ENCODE measurements at regions not wholly inside any gene's neighbourhood (a gene's known extent, or its start where the extent isn't known, plus 50 kb on each side); places are given as distances from the start of the nearest gene placed in this dataset.

DNA sequence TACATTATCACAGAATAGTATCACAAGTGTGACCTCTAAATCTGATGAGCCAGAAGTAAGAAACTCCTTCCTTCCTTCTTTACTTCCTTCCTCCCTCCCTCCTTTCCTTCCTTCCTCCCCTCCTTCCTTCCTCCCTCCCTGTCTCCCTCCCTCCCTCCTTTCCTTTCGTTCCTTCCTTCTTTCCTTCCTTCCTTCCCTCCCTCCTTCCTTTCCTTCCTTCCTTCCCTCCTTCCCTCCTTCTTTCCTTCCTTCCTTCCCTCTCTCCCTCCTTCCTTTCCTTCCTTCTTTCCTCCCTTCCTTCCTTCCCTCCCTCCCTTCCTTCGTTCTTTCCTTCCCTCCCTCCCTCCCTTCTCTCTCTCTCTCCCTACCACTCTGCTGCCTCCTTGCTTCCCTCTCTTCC, 359.2 kb downstream of the OSR1 start:
- Mint-ChIP-seq H3K36me3 (ENCODE audit: low read depth) (no peaks in the 10 kb centered on the region), H3K9me3 (no peaks in the 10 kb centered on the region), H3K4me1 (no peaks in the 10 kb centered on the region), H3K27me3 (no peaks in the 10 kb centered on the region), H3K4me3 (no peak overlapping the region), H3K27ac (no peak overlapping the region)
- DNase-seq = no peak
- CTCF ChIA-PET = no interaction called here
- POLR2A ChIA-PET = no interaction called here

- DNase-seq = no peak
- Mint-ChIP-seq H3K4me1 (no peaks in the 10 kb centered on the region), H3K27me3 (no peaks in the 10 kb centered on the region), H3K36me3 (ENCODE audit: low read depth) (no peaks in the 10 kb centered on the region), H3K9me3 (no peaks in the 10 kb centered on the region), H3K4me3 (no peak overlapping the region), H3K27ac (no peak overlapping the region)
- POLR2A ChIA-PET = no interaction called here
- CTCF ChIA-PET = no interaction called here
Measured at GRCh38 chr2:18998491-18998890, 359.9 kb downstream of the OSR1 start.

DNA sequence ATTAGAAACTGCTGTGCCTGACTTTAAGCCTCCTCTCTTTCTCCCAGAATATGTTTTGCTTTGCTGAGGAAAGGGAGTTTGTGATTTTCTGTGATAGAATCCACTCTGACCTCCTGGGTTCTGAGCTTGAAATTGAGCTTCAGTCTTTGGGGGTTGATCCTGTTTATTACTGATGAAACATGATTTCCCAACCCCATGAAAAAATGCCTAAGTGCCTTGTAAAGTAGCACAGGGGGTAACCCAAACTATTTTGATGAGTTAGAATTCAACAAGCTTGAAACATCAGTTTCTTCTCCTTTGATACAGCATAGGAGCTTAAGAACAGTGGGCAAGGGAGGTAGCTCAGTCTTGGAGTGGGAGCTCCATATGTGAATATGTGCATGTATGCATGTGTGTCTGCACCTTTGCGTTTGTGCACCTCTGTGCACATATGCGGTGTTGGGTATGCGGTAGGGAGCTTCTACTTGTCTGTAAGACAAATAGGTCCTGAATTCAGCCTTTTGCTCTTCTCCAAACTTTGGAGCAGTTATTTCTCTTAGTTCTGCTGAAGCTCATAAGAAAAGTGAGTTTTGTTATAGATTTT, 364.6 kb downstream of the OSR1 start:
- CTCF ChIA-PET = no interaction called here
- Mint-ChIP-seq H3K27me3 (no peaks in the 10 kb centered on the region), H3K9me3 (no peaks in the 10 kb centered on the region), H3K4me1 (no peaks in the 10 kb centered on the region), H3K4me3 (no peak overlapping the region), H3K27ac (no peak overlapping the region), H3K36me3 (ENCODE audit: low read depth) (no peaks in the 10 kb centered on the region)
- POLR2A ChIA-PET = no interaction called here
- DNase-seq = no peak

DNA sequence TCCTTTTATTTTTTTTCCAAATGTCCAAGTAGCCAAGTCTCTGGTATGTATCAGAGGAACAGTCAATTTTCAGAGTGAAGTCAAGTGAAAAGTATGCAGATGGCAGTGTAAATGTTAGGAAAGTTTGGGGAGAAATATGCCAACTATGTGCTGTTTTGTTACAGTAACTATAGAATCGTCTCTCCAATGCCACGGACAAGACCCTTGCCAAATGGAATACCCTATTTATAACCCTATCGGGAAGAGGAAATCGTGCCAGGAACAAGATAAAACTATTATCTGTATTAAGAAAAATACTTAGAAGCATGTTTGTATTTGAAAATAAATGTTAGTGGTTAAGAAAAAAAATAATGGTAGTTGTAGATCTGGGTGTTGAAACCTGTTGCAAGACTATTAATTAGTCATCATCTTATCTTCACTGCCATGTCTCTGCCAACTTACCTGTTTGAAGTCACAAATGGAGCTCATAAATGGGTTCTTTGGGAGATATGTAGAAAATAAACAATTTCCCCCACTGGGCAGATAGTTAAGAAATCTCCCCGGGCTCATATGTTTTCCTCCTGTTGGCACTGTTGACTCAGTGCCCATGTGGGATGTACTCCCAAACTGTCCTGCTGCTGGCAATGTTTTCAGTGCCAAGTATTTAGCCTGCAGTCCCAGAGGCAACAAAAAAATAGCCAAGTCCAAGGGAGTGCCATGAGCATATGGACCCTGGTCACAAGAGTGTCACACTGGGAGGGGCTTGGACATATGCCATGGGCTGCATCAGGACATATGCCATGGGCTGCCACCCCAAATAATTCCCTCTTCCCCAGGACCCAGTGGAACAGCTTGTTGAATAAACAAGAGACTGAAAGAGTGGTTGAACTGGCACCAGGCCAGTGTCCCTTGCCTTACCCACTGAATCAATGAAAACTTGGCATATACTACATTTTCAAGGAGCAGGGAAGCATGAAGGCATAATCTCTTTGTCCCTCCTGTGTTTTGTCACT, 366.9 kb downstream of the OSR1 start:
- CTCF ChIA-PET = no interaction called here
- no peak overlapping the region for H3K4me3 Mint-ChIP-seq
- no peaks in the 10 kb centered on the region for H3K27me3 Mint-ChIP-seq
- no peaks in the 10 kb centered on the region for H3K36me3 Mint-ChIP-seq (ENCODE audit: low read depth)
- H3K4me1 Mint-ChIP-seq = no peaks in the 10 kb centered on the region
- no peaks in the 10 kb centered on the region for H3K9me3 Mint-ChIP-seq
- POLR2A ChIA-PET = no interaction called here
- no peak for DNase-seq
- no peak overlapping the region for H3K27ac Mint-ChIP-seq

DNA sequence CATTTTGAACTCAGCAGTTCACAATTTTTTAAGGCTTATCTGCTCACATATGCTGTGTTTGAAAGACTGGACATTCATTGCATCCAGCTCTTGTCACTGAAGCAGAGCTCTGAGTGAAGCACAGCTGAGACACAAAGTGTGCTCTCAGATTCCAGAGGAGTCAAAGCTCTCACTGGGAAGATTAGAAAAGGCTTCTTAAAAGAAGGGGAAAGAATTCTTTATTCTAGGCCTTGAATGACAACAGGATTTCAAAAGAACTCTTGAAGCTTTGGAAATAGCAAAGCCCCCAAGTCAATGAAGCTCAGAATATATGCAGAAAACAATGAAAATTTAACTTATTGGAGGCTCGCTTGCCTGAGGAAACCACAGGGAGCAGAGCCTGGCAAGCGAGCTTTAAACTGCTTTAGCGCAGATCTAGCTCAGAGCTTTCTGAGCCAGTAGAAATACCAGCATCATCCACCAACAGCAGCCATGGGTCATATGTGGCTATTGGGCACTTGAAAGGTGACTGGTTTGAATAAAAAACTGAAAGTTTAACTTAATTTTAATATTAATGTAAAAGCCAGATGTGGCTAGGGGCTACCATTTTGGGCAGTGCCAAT, 369.7 kb downstream of the OSR1 start:
- H3K27me3 Mint-ChIP-seq = no peaks in the 10 kb centered on the region
- no peak overlapping the region for H3K27ac Mint-ChIP-seq
- ChIA-PET CTCF (no interaction called here), POLR2A (no interaction called here)
- H3K9me3 Mint-ChIP-seq = no peaks in the 10 kb centered on the region
- H3K4me3 Mint-ChIP-seq = no peak overlapping the region
- no peaks in the 10 kb centered on the region for H3K36me3 Mint-ChIP-seq (ENCODE audit: low read depth)
- no peaks in the 10 kb centered on the region for H3K4me1 Mint-ChIP-seq
- no peak for DNase-seq

- Mint-ChIP-seq H3K27me3 (no peaks in the 10 kb centered on the region), H3K4me1 (no peaks in the 10 kb centered on the region), H3K9me3 (no peaks in the 10 kb centered on the region), H3K36me3 (ENCODE audit: low read depth) (no peaks in the 10 kb centered on the region), H3K4me3 (no peak overlapping the region), H3K27ac (no peak overlapping the region)
- POLR2A ChIA-PET = no interaction called here
- CTCF ChIA-PET = no interaction called here
- no peak for DNase-seq
Measured at GRCh38 chr2:18987592-18988073, 370.8 kb downstream of the OSR1 start.

- Mint-ChIP-seq H3K4me1 (no peaks in the 10 kb centered on the region), H3K27me3 (no peaks in the 10 kb centered on the region), H3K4me3 (no peak overlapping the region), H3K36me3 (ENCODE audit: low read depth) (no peaks in the 10 kb centered on the region), H3K9me3 (no peaks in the 10 kb centered on the region), H3K27ac (no peak overlapping the region)
- ChIA-PET POLR2A (no interaction called here), CTCF (no interaction called here)
- DNase-seq = no peak
Measured at GRCh38 chr2:18987016-18987415, 371.4 kb downstream of the OSR1 start.

DNA sequence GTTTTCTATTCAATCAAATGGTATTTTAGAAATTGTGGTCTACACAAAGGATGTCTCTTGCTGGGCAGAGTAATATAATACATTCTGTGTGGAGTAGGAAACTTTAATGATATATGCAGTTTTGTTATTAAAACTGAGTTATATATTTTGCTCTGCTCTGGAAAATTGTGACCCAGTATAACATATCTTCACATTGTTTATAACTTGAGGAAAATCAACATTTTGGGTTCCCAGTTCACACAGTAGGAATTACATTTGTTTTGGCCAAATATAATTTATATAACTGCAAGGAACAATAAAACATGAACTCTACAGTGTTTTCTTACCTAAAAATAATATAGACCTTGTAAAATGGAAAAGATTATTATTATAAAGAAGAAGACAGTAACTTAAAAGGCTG, 372.4 kb downstream of the OSR1 start:
- no peaks in the 10 kb centered on the region for H3K4me1 Mint-ChIP-seq
- H3K27ac Mint-ChIP-seq = no peak overlapping the region
- DNase-seq = no peak
- no peak overlapping the region for H3K4me3 Mint-ChIP-seq
- POLR2A ChIA-PET = no interaction called here
- no peaks in the 10 kb centered on the region for H3K27me3 Mint-ChIP-seq
- no peaks in the 10 kb centered on the region for H3K36me3 Mint-ChIP-seq (ENCODE audit: low read depth)
- CTCF ChIA-PET = no interaction called here
- H3K9me3 Mint-ChIP-seq = no peaks in the 10 kb centered on the region

DNA sequence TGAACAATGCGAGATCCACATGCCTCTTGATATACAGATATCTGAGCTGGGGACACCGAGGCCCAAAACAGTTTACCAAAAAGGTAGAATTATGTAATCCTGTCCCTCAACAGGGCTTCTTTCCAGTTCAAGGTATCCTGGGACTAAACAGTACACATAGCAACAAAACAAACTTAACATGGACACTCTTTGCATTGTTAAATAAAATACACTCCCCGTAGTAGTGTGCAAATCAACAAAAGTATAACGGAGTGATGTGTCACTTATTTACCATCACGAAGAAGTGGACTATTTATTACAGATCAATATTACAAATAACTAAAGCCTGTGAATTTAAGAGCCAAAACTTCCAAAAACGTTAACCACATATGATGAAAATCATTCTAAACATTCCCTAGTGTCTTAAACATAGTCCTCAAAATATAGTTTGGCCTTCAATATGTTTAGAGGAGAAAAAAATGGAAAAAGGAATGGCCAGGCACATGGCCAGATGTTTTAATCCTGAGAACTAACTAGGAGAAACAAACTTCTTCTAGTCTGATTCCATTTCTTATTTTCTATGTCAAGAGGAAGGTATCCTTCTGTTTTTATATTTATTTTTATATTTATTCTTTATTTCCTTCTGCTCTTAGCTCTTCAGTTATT, 377.5 kb downstream of the OSR1 start:
- H3K27ac Mint-ChIP-seq = no peak overlapping the region
- H3K4me3 Mint-ChIP-seq = no peak overlapping the region
- ChIA-PET POLR2A (no interaction called here), CTCF (no interaction called here)
- no peak for DNase-seq
- H3K4me1 Mint-ChIP-seq = no peaks in the 10 kb centered on the region
- H3K9me3 Mint-ChIP-seq = peaks cover 3% of the 10 kb centered on the region
- H3K27me3 Mint-ChIP-seq = no peaks in the 10 kb centered on the region
- no peaks in the 10 kb centered on the region for H3K36me3 Mint-ChIP-seq (ENCODE audit: low read depth)

DNA sequence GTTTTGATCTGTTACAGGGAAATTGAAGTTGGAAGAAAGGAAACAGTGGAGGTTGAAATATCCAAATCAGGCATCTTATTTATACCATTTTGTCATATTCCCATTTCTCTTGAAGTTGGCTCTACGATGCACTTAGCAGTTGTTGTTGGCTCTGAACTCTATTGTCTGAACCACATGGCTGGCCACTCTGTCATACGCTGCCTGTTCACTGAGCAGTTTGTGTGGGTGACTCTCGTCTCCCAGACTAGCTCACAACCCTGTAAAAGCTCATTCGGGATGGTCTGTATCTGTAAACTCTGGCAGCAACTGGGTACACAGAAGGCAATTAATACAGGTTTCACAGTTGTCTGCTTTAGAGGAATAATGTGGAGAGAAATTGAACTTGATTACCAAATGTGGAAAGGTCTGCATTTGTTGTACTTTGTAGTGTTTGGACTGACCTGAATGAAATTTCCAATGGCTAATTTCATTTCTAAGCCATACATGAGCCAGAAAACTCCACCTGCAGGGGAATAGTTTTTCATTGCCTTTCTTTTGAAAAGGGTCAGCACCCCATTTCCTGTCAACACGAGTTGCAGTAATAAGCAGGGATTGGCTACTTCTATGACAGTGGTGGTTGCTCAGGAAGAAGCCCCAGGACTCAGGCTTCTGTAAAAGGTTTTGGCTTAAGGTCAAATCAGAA, 378.2 kb downstream of the OSR1 start:
- DNase-seq = no peak
- Mint-ChIP-seq H3K27ac (no peak overlapping the region), H3K4me3 (no peak overlapping the region), H3K9me3 (peaks cover 3% of the 10 kb centered on the region), H3K36me3 (ENCODE audit: low read depth) (no peaks in the 10 kb centered on the region), H3K4me1 (no peaks in the 10 kb centered on the region), H3K27me3 (no peaks in the 10 kb centered on the region)
- ChIA-PET CTCF (no interaction called here), POLR2A (no interaction called here)

DNA sequence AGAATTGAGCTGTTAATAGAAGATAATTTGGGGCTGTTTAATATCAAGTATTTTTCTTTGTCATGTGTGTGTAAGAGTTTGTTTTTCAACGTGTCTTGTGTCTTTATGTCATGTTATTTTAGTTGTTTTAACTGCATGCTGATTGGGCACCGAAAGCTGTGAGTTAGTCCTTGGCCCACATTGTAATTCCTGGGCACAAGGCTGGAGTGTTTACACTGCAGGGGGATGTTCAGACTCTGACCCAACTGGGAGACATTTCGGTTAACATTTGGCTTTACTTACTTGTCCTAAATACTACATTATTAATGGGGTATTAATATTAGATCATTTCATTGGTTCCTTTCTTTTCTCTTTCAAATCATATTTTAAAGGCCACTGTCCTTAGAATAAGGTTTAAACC, 381.0 kb downstream of the OSR1 start:
- no peaks in the 10 kb centered on the region for H3K27me3 Mint-ChIP-seq
- ChIA-PET POLR2A (no interaction called here), CTCF (no interaction called here)
- H3K27ac Mint-ChIP-seq = no peak overlapping the region
- no peaks in the 10 kb centered on the region for H3K4me1 Mint-ChIP-seq
- H3K9me3 Mint-ChIP-seq = peaks cover 3% of the 10 kb centered on the region
- DNase-seq = no peak
- H3K4me3 Mint-ChIP-seq = no peak overlapping the region
- H3K36me3 Mint-ChIP-seq (ENCODE audit: low read depth) = no peaks in the 10 kb centered on the region

GRCh38 chr2:18976168-18976961, 382.1 kb downstream of the OSR1 start:
- no peak overlapping the region for H3K4me3 Mint-ChIP-seq
- no peaks in the 10 kb centered on the region for H3K4me1 Mint-ChIP-seq
- H3K27me3 Mint-ChIP-seq = no peaks in the 10 kb centered on the region
- CTCF ChIA-PET = interaction anchor here (0.6 kb wide), 1 partner anchor 180 kb away, joined by 3 read pairs; no protein-coding TSS in a partner anchor
- peaks cover 3% of the 10 kb centered on the region for H3K9me3 Mint-ChIP-seq
- no peak overlapping the region for H3K27ac Mint-ChIP-seq
- POLR2A ChIA-PET = no interaction called here
- no peak for DNase-seq
- H3K36me3 Mint-ChIP-seq (ENCODE audit: low read depth) = no peaks in the 10 kb centered on the region

All from activated CD4-positive, alpha-beta memory T cell treated with anti-CD3 and anti-CD28 coated beads, Interleukin-2, amount 10 ng/mL, durations not matched to agents 7 days and 5 days (primary cell).